HG02885 (cell line): ENCODE measurements at regions not wholly inside any gene's neighbourhood (a gene's known extent, or its start where the extent isn't known, plus 50 kb on each side); places are given as distances from the start of the nearest gene placed in this dataset.
"Not testable (repeated sequence)": the region's sequence is repeated elsewhere in the genome, so short reads cannot be mapped to it uniquely, and the experiment has no call there.

Experiments used
- ATAC-seq: cut with Tn5 transposase; IDR thresholded peaks from one replicate; pipeline ENCODE4 v1.9.1; 2021; ENCODE audit warnings: mild to moderate bottlenecking; ENCODE audit not compliant: unreplicated experiment, poor library complexity

DNA sequence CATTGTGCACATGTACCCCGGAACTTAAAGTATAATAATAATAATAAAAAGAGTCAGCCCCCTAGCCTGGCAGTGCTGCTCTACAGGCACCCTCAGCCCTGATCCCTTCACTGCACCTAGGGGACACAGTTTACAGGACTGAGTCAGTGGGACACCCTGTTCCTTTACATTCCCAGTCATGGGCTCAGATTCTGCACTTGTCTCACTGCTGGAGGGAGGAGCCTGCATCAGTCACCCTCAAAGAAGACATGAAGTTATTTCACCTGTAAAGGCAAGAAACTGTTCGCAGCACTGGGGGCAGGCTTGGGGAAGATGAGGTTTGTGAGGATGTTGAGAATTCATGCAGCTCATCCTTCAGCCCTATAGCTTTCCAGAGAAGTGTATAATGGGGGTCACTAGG is 50.7 kb upstream of the VPREB1 start:
- ATAC-seq, result no peak

DNA sequence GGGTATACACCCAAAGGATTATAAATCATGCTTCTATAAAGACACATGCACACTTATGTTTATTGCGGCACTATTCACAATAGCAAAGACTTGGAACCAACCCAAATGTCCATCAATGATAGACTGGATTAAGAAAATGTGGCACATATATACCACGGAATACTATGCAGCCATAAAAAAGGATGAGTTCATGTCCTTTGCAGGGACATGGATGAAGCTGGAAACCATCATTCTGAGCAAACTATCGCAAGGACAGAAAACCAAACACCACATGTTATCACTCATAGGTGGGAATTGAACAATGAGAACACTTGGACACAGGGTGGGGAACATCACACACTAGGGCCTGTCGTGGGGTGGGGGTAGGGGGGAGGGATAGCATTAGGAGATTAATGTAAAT is 51.1 kb upstream of the VPREB1 start:
- not testable (repeated sequence) for ATAC-seq

DNA sequence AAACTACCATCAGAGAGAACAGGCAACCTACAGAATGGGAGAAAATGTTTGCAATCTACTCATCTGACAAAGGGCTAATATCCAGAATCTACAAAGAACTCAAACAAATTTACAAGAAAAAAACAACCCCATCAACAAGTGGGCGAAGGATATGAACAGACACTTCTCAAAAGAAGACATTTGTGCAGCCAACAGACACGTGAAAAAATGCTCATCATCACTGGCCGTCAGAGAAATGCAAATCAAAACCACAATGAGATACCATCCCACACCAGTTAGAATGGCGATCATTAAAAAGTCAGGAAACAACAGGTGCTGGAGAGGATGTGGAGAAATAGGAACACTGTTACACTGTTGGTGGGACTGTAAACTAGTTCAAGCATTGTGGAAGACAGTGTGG is 51.6 kb upstream of the VPREB1 start:
- not testable (repeated sequence) for ATAC-seq

DNA sequence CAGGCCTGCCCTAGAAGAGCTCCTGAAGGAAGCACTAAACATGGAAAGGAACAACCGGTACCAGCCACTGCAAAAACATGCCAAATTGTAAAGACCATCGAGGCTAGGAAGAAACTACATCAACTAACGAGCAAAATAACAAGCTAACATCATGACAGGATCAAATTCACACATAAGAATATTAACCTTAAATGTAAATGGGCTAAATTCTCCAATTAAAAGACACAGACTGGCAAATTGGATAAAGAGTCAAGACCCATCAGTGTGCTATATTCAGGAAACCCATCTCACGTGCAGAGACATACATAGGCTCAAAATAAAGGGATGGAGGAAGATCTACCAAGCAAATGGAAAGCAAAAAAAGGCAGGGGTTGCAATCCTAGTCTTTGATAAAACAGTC is 54.8 kb upstream of the VPREB1 start:
- not testable (repeated sequence) for ATAC-seq

DNA sequence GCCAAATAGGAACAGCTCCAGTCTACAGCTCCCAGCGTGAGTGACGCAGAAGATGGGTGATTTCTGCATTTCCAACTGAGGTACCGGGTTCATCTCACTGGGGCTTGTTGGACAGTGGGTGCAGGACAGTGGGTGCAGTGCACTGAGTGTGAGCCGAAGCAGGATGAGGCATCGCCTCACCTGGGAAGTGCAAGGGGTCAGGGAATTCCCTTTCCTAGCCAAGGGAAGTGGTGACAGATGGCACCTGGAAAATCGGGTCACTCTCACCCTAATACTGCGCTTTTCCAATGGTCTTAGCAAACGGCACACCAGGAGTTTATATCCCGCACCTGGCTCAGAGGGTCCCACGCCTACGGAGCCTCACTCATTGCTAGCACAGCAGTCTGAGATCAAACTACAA is 56.7 kb upstream of the VPREB1 start:
- ATAC-seq, result not testable (repeated sequence)

DNA sequence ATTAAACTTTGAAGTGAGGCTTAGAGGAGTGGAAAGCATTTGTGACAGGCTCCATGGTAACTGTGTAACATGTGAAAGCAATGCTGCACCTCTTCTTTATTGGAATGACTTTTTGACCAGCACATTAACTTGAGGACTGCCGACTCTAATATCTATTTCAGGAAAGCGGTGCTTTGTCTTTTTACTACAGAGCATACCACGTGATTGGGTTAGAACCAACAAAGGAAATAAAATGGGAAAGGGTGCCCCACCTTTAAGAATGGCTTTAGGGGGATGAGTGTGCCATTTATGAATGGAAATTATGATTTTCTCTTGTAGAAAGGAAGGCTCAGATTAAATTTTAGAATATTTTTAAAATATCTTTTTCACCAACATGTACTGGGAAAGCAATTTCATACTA is 57.3 kb upstream of the VPREB1 start:
- ATAC-seq, result no peak

DNA sequence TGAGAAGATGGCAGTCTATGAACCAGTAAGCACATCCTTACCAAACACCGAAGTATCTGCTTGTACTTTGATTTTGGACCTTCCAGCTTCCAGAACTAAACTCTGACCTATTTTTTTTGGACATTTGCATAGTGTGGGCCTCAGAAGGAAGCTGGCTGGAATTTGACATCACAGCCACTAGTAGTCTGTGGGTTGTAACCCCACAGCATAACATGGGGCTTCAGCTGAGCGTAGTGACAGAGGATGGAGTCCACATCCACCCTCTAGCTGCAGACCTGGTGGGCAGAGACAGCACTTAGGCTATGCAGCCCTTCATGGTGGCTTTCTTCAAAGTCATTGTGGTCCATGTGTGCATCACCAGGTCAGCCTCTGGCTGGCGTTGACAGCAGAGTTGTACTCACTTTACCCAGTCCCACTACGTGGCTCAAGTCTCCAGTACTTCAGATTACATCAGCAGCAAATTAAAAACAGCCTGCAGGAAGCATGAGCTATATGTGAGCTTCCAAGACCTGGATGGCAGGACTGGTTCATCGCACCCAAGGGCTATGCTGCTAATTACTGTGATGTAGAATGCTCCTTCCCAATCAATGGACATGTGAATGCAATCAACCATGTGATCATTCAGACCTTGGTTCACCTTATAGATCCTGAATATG is 58.6 kb upstream of the VPREB1 start:
- no peak for ATAC-seq

DNA sequence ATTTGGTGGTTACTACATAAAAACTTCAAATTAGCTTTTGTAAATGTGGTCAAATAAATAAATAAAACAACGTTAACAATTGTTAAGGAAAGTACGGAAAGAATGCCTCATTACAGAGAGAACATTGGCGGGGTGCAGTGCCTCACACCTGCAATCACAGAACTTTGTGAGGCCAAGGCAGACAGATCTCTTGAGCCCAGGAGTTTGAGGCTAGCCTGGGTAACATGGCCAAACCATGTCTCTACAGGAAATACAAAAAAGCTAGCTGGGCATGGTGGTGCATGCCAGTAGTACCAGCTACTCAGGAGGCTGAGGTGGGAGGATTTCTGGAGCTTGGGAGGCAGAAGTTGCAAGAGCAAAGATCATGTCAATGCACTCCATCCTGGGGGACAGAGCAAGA is 59.4 kb upstream of the VPREB1 start:
- ATAC-seq, result no peak

DNA sequence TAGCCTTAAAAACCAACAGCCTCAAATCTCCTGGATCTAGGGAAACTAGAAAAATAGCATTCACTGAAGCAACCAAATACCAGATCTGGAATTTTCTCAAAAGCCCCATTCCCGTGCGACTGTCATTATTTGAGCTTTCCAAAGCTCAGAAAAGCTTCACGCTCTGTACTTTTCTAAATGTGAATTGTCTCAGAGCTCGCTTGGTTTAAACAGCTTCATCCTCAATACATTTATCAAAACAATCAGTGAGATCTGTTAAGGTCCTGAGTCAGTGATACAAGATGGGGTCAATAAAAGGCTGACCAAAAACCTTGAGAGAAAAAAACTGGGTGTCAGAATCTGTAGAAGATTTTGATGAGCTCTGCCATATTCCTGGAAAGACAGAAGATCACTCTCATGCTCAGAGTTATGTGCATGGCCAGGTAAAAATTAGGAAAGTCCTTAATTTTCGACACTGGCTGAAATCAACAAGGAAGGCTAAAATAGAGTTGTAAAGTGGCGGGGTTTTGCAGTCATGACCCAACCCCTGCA is 60.2 kb upstream of the VPREB1 start:
- ATAC-seq, result no peak

DNA sequence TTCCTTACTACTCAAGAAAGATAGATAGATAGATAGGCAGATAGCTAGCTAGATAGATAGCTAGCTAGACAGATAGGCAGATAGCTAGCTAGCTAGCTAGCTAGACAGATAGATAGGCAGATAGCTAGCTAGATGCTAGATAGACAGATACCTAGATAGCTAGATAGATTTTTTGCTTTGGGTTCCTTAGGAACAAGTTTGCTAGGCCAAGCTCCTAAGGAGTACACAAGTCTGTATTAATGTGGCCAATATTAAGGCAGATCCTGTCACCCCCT is 61.7 kb upstream of the VPREB1 start:
- ATAC-seq, result no peak

DNA sequence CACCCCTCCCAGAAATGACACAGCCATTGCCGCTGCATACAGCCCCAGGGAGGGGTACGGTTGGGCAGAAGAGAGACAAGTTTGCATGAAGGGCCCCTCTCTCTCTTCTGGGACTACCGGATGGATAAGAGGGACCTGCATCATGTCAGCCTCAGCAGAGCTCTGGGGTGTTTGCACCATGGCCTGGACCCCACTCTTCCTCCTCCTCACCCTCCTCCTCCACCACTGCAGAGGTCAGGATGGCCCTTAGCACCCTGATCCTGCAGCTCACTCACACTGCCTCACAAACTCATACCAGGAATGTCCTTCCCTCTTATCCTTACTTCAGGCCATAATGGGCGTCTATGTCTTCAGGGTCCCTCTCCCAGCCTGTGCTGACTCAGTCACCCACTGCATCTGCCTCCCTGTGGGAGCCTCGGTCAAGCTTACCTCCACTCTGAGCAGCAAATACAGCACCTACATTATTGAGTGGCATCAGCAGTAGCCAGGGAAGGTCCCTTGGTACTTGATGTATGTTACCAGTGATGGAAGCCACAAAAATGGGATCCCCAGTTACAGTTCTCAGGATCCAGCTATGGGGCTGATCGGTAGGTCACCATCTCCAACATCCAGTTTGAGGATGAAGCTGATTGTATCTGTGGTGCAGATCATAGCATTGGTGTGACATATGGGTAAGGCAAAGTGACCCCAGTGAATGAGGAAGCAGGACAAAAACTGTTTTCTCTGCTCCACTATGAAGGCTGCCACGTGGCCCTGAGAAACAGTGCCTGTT is 62.2 kb upstream of the VPREB1 start:
- no peak for ATAC-seq

DNA sequence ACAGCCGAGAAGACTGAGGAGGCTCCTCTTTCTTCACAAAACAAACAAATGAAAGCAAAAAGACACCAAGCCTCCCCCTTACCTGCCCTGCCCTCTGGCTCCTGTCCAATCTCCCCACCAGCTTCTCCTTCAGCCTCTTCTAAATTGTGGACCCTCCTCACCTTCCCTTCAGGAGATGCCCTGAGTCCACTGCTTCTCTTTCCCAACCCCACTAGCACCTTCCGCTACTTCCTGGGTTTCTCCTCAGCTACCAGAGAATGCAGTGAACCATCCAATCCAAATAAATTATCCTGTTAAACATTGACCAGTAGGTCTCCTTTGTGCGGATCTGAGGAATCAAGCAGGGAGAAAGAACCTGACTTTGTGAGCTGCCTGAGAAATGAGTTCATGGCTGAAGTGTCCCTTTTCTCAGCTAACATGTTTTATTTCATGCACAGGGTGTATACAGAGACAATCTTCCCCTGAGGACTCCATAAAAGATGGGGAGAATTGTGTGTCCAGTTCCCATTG is 63.2 kb upstream of the VPREB1 start:
- no peak for ATAC-seq

DNA sequence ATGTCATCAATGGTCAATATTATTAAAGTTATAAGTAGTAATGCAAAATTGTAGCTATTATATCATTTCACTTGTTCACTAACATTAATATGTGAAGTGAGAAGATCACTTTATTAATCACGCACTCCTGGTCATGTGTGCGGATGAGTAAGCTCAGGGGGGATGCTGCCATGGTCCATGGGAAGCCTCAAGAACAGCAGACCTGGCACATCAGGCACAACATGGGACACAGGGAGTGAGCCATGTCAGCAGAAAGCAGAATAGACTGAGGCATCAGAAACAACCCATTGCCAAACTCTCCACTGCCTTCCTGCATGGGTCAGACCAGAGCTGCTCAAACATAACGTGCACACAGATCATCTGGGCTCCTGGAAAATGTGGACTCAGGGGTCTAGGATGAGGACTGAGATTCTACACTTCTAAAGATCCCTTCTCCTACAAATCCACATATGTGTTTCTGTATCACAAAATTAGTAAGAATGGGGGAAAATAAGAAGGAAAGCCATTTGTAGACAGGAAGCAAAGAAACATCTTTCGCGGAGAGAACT is 63.8 kb upstream of the VPREB1 start:
- ATAC-seq, result no peak

DNA sequence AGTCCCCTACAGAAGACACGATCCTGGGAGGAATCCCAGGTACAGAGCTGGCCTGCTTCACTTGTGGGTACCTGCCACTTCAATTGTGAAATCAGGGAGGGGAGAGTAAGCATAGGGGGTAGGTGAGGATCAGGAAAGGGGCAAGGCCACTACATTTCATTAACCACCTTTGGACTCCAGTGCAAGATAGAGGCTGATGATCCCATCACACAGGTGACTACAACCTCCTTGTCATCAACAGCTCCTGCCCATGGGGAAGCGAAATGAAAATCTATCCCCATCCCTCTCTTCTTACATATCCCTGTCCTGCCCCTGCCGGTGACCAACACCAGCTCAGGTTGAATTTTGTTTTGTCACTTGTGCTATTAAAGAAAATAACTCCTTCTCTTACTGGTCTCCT is 64.7 kb upstream of the VPREB1 start:
- ATAC-seq, result no peak

DNA sequence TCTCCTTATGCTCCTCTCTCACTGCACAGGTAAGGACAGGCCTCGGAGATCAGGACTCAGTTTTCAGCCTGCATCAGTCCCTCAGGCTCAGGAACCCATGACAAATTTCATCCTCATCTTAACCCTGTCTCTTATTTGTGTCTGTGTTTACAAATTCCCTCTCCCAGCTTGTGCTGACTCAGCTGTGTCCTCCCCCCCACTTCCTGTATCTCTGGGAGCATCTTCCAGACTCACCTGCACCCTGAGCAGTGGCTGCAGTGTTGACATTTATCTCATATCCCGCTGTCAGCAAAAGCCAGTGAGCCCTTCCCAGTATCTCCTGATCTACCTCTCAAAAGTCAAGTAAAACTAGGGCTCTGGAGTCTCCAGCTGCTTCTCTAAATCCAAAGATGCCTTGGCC is 65.6 kb upstream of the VPREB1 start:
- no peak for ATAC-seq

DNA sequence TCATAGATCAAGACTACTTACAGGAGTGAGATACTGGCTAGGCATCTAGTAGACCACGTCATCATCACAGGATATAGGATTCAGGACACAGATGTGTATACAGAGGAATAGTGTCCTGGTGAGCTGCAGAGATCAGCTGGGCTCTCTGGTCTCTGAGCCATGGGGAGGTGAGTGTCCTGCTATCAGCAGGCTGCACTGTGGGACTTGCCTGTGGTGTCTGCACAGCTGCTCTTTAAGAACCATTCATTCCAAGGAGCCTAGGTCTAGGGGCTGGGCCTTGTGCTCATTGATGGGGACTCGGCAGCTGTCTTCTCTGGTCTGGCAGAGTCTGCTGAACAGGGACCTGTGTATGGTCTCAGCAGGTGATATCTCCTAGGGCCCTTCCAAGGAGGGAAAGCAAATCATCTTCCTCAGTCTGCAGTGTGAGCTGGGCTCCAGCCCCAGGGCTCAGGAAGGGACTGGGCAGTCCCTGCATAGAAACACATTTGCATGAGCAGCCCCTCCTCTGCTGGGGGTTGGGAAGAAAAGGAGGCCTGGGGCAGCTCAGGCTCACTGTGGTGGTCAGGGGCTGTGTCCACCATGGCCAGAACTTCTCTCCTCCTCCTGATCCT is 66.1 kb upstream of the VPREB1 start:
- ATAC-seq, result no peak

DNA sequence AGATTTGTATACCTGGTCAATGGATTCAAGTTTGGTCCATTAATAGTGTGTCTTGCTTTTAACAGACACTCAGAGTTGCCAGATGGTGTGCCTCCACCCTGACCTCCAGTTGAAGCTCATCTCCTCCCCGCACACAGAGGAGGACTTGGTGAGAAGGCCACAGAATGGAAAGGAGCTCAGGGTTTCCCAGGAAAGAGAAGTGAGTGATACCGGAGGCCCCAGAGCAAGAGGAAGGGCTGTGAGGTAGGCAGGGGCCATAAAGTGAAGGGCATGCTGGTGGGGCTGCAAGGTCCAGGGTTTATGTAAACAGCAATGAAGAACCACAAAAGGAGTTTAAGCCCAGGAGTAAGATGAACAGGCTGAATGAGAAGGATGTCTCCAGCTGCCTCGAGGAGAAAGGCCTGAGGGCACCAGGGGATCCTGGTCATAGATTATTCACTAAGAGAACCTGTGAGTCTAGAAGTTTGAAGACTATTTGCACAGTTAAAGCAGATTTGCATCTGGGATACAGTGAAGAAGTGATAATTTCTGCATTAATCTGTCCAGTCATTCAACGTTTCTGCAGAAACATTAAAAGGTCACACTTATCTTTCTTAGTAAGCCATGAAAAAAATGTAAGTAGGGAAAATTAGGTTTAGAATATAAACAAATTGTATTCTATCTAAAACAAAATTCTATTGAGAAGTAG is 67.5 kb upstream of the VPREB1 start:
- no peak for ATAC-seq

DNA sequence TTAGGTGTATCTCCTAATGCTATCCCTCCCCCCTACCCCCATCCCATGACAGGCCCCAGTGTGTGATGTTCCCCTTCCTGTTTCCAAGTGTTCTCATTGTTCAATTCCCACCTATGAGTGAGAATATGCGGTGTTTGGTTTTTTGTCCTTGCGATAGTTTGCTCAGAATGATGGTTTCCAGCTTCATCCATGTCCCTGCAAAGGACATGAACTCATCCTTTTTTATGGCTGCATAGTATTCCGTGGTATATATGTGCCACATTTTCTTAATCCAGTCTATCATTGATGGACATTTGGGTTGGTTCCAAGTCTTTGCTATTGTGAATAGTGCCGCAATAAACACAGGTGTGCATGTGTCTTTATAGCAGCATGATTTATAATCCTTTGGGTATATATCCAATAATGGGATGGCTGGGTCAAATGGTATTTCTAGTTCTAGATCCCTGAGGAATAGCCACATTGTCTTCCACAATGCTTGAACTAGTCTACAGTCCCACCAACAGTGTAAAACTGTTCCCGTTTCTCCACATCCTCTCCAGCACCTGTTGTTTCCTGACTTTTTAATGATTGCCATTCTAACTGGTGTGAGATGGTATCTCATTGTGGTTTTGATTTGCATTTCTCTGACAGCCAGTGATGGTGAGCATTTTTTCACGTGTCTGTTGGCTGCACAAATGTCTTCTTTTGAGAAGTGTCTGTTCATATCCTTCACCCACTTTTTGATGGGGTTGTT is 71.5 kb upstream of the VPREB1 start:
- ATAC-seq, result not testable (repeated sequence)

DNA sequence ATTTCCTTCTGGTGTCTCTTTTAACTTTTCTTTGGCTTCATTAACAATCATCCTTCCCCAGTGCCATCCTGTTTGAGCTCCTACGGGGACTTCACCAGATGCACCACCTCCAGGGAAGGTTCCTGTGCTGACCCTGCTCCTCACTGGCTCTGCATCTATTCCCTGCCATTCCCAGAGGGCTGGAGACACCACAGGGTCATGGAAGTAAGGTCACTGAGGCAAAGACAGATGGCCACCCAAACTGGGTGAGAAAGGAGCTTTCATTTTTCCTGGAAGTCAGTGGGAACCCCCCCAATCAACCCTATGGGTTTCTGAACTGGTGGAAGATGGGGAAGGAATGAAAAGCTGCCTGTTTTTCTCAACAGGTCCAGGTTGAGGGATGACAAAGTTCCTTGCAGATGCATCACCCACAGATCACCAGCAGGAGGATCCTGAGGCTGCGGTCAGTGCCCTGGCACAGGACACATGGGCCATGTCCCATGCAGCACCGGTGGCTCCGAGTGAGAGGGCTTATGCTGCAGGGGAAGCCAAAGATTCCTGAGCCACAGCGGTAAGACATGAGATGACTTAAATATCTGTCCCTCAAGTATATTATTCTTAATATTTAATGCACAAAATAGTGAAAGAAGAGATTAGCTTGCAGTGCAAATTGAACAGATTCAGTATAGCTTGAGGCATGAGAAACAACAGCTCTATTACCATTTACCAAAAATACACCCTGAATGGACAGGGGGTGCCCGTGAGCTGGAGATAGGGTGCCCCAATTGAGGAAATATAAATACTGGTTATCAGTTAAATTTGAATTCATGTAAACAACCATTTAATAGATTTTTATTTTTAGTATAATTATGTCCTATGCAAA is 73.0 kb upstream of the VPREB1 start:
- no peak for ATAC-seq
